ENCODE measurements at regions not wholly inside any gene's neighbourhood (a gene's known extent, or its start where the extent isn't known, plus 50 kb on each side); places are given as distances from the start of the nearest gene placed in this dataset.
"Not testable (repeated sequence)": the region's sequence is repeated elsewhere in the genome, so short reads cannot be mapped to it uniquely, and the experiment has no call there.

GRCh38 chr1:79496129-79496528 is 489.6 kb upstream of the ADGRL4 start:
- no peak overlapping the region for H3K4me3 ChIP-seq (ENCODE audit: low read depth in 1 of 3, low read length in 3 of 3)
- TF ChIP-seq TAF1 (conservative IDR thresholded peaks at IDR 0.05) = no peak
- no peak for TF ChIP-seq RXRA (IDR thresholded peaks at IDR 0.05)
- no peak for TF ChIP-seq JUND (IDR thresholded peaks at IDR 0.05)
- no peak for TF ChIP-seq SP1 (IDR thresholded peaks at IDR 0.05)
- no peak for TF ChIP-seq FOXA2 (IDR thresholded peaks at IDR 0.05)
- no peaks in the 10 kb centered on the region for H3K36me3 ChIP-seq (ENCODE audit: control insufficient read depth in 4 of 4, insufficient read depth in 3 of 4, low read depth in 1 of 4, low read length in 3 of 4)
- H3K27ac ChIP-seq (ENCODE audit: low read depth in 1 of 2, low read length in 2 of 2) = no peak overlapping the region
- no peaks in the 10 kb centered on the region for H3K27me3 ChIP-seq (ENCODE audit: control insufficient read depth in 4 of 4, insufficient read depth in 4 of 4, low read length in 3 of 4)
- 57% methylated on average over 2 of the region's 2 CpGs for WGBS
- no peaks in the 10 kb centered on the region for H3K4me1 ChIP-seq (ENCODE audit: control insufficient read depth in 4 of 4, insufficient read depth in 4 of 4, low read length in 3 of 4)
- no peaks in the 10 kb centered on the region for H3K9me3 ChIP-seq (ENCODE audit: control insufficient read depth in 4 of 4, low read length in 3 of 4)
- H3K9ac ChIP-seq (ENCODE audit: low read depth in 1 of 2, low read length in 2 of 2) = no peak overlapping the region
- DNase-seq (ENCODE audit: low spot score) = no peak

DNA sequence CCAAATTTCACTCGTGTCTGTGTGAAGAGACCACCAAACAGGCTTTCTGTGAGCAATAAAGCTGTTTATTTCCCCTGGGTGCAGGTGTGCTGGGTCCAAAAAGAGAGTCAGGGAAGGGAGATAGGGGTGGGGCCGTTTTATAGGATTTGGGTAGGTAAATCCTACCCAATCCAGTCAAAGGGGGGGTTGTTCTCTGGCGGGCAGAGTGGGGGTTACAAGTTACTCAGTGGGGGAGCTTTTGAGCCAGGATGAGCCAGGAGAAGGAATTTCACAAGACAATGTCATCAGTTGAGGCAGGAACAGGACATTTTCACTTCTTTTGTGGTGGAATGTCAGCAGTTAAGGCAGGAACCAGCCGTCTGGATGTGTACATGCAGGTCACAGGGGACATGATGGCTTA is 487.2 kb upstream of the ADGRL4 start:
- H3K9ac ChIP-seq (ENCODE audit: low read depth in 1 of 2, low read length in 2 of 2); H3K27ac ChIP-seq (ENCODE audit: low read depth in 1 of 2, low read length in 2 of 2); H3K27me3 ChIP-seq (ENCODE audit: control insufficient read depth in 4 of 4, insufficient read depth in 4 of 4, low read length in 3 of 4); H3K36me3 ChIP-seq (ENCODE audit: control insufficient read depth in 4 of 4, insufficient read depth in 3 of 4, low read depth in 1 of 4, low read length in 3 of 4); H3K4me3 ChIP-seq (ENCODE audit: low read depth in 1 of 3, low read length in 3 of 3); H3K4me1 ChIP-seq (ENCODE audit: control insufficient read depth in 4 of 4, insufficient read depth in 4 of 4, low read length in 3 of 4); DNase-seq (ENCODE audit: low spot score); H3K9me3 ChIP-seq (ENCODE audit: control insufficient read depth in 4 of 4, low read length in 3 of 4): not testable (repeated sequence)
- WGBS = 68% methylated on average over 4 of the region's 4 CpGs

GRCh38 chr1:79488572-79489121 is 482.1 kb upstream of the ADGRL4 start:
- WGBS = 64% methylated on average over 4 of the region's 4 CpGs
- H3K27me3 ChIP-seq (ENCODE audit: control insufficient read depth in 4 of 4, insufficient read depth in 4 of 4, low read length in 3 of 4); H3K9ac ChIP-seq (ENCODE audit: low read depth in 1 of 2, low read length in 2 of 2); H3K9me3 ChIP-seq (ENCODE audit: control insufficient read depth in 4 of 4, low read length in 3 of 4); H3K4me3 ChIP-seq (ENCODE audit: low read depth in 1 of 3, low read length in 3 of 3); H3K27ac ChIP-seq (ENCODE audit: low read depth in 1 of 2, low read length in 2 of 2); DNase-seq (ENCODE audit: low spot score); H3K36me3 ChIP-seq (ENCODE audit: control insufficient read depth in 4 of 4, insufficient read depth in 3 of 4, low read depth in 1 of 4, low read length in 3 of 4); H3K4me1 ChIP-seq (ENCODE audit: control insufficient read depth in 4 of 4, insufficient read depth in 4 of 4, low read length in 3 of 4): not testable (repeated sequence)

DNA sequence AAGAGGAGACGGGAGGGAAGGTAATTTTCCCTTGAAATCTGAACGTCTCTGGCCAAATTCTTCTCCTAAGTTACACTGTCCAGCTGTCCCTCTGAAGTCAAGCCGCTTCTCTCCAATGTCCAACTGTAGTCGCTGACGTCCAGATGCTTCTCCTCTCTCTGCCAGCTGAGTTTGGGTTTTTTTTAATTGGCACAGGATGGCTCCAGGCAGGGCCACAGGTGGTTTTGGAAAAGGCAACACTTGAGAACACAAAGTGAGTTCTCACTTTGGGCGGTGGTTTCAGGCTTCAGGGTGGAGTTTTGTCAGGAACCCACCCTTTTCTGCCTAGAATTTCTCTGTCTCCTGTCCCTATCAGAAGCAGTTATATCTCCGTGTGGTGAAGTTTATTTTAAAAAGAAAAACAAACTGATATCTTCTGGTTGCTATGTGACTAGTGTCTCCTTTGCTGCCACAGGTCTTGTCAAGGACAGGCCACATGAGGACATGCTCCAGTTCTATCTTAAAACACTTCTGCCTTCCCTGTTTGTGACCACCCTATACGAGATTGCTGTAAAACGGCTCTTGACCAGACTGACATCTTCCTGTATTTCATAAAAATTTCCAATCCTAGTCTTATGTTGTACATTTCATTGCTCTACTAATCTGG is 472.3 kb upstream of the ADGRL4 start:
- DNase-seq (ENCODE audit: low spot score) = no peak
- no peak overlapping the region for H3K27ac ChIP-seq (ENCODE audit: low read depth in 1 of 2, low read length in 2 of 2)
- no peak for TF ChIP-seq NR2F2 (IDR thresholded peaks at IDR 0.05)
- no peak for TF ChIP-seq RAD21 (IDR thresholded peaks at IDR 0.05)
- no peak for TF ChIP-seq EGR1 (IDR thresholded peaks at IDR 0.05; ENCODE audit: low read depth in 2 of 2)
- no peak for TF ChIP-seq ATF3 (IDR thresholded peaks at IDR 0.05)
- TF ChIP-seq GABPA (IDR thresholded peaks at IDR 0.05 in 1 of 2, conservative IDR thresholded peaks at IDR 0.05 in 1 of 2) = no peak
- no peak for TF ChIP-seq FOXA1 (IDR thresholded peaks at IDR 0.05)
- no peaks in the 10 kb centered on the region for H3K9me3 ChIP-seq (ENCODE audit: control insufficient read depth in 4 of 4, low read length in 3 of 4)
- no peaks in the 10 kb centered on the region for H3K4me1 ChIP-seq (ENCODE audit: control insufficient read depth in 4 of 4, insufficient read depth in 4 of 4, low read length in 3 of 4)
- H3K4me3 ChIP-seq (ENCODE audit: low read depth in 1 of 3, low read length in 3 of 3) = no peak overlapping the region
- H3K36me3 ChIP-seq (ENCODE audit: control insufficient read depth in 4 of 4, insufficient read depth in 3 of 4, low read depth in 1 of 4, low read length in 3 of 4) = no peaks in the 10 kb centered on the region
- H3K9ac ChIP-seq (ENCODE audit: low read depth in 1 of 2, low read length in 2 of 2) = no peak overlapping the region
- 71% methylated on average over 9 of the region's 9 CpGs for WGBS
- no peaks in the 10 kb centered on the region for H3K27me3 ChIP-seq (ENCODE audit: control insufficient read depth in 4 of 4, insufficient read depth in 4 of 4, low read length in 3 of 4)

Measured in liver (tissue), 7 donors.